ENCODE measurements at regions not wholly inside any gene's neighbourhood (a gene's known extent, or its start where the extent isn't known, plus 50 kb on each side); places are given as distances from the start of the nearest gene placed in this dataset.

GRCh38 chr18:46264255-46264654 lies 160.1 kb downstream of the HAUS1 start:
- H3K36me3 ChIP-seq (ENCODE audit: control insufficient read depth, insufficient read depth, low read length): peaks cover 2% of the 10 kb centered on the region
- no peak for TF ChIP-seq CTCF (IDR thresholded peaks at IDR 0.05; ENCODE audit: insufficient read depth, low read length, poor library complexity, severe bottlenecking)
- no peak for DNase-seq (ENCODE audit: low read depth)
- H3K27me3 ChIP-seq (ENCODE audit: control insufficient read depth, insufficient read depth, low read length): no peaks in the 10 kb centered on the region
- no peak overlapping the region for H3K4me3 ChIP-seq (ENCODE audit: low read depth, low read length)

GRCh38 chr18:46265196-46266156 lies 161.3 kb downstream of the HAUS1 start:
- no peak for TF ChIP-seq CTCF (IDR thresholded peaks at IDR 0.05; ENCODE audit: insufficient read depth, low read length, poor library complexity, severe bottlenecking)
- Histone ChIP-seq H3K4me3 (ENCODE audit: low read depth, low read length) (no peak overlapping the region), H3K27me3 (ENCODE audit: control insufficient read depth, insufficient read depth, low read length) (no peaks in the 10 kb centered on the region), H3K36me3 (ENCODE audit: control insufficient read depth, insufficient read depth, low read length) (peaks cover 2% of the 10 kb centered on the region)
- DNase-seq (ENCODE audit: low read depth): no peak

GRCh38 chr18:46266473-46266872 lies 162.3 kb downstream of the HAUS1 start:
- Histone ChIP-seq H3K4me3 (ENCODE audit: low read depth, low read length) (no peak overlapping the region), H3K36me3 (ENCODE audit: control insufficient read depth, insufficient read depth, low read length) (peaks cover 2% of the 10 kb centered on the region), H3K27me3 (ENCODE audit: control insufficient read depth, insufficient read depth, low read length) (no peaks in the 10 kb centered on the region)
- TF ChIP-seq CTCF (IDR thresholded peaks at IDR 0.05; ENCODE audit: insufficient read depth, low read length, poor library complexity, severe bottlenecking): no peak
- no peak for DNase-seq (ENCODE audit: low read depth)

- H3K27me3 ChIP-seq (ENCODE audit: control insufficient read depth, insufficient read depth, low read length): no peaks in the 10 kb centered on the region
- no peak for TF ChIP-seq CTCF (IDR thresholded peaks at IDR 0.05; ENCODE audit: insufficient read depth, low read length, poor library complexity, severe bottlenecking)
- DNase-seq (ENCODE audit: low read depth): no peak
- no peak overlapping the region for H3K4me3 ChIP-seq (ENCODE audit: low read depth, low read length)
- H3K36me3 ChIP-seq (ENCODE audit: control insufficient read depth, insufficient read depth, low read length): no peaks in the 10 kb centered on the region
Observed at GRCh38 chr18:46268671-46269070, 164.5 kb downstream of the HAUS1 start.

- no peak overlapping the region for H3K4me3 ChIP-seq (ENCODE audit: low read depth, low read length)
- no peak for DNase-seq (ENCODE audit: low read depth)
- TF ChIP-seq CTCF (IDR thresholded peaks at IDR 0.05; ENCODE audit: insufficient read depth, low read length, poor library complexity, severe bottlenecking): no peak
- H3K27me3 ChIP-seq (ENCODE audit: control insufficient read depth, insufficient read depth, low read length): no peaks in the 10 kb centered on the region
- H3K36me3 ChIP-seq (ENCODE audit: control insufficient read depth, insufficient read depth, low read length): no peaks in the 10 kb centered on the region
Observed at GRCh38 chr18:46269275-46269674, 165.1 kb downstream of the HAUS1 start.
